AG20443 (cell line): ENCODE measurements at regions not wholly inside any gene's neighbourhood (a gene's known extent, or its start where the extent isn't known, plus 50 kb on each side); places are given as distances from the start of the nearest gene placed in this dataset.
"Not testable (repeated sequence)": the region's sequence is repeated elsewhere in the genome, so short reads cannot be mapped to it uniquely, and the experiment has no call there.

ENCODE experiments used
- DNase-seq: peaks from one replicate; pipeline ENCODE4 v3.0.0; 2012; ENCODE audit warnings: low spot score, mixed read lengths

- DNase-seq: not testable (repeated sequence)
These were observed 123.3 kb upstream of the FAM20C start for GRCh38 chr7:69052-69451.

- DNase-seq: not testable (repeated sequence)
These were observed 122.8 kb upstream of the FAM20C start for GRCh38 chr7:69499-70123.

- DNase-seq: not testable (repeated sequence)
These were observed 122.2 kb upstream of the FAM20C start for GRCh38 chr7:70207-70606.

DNA sequence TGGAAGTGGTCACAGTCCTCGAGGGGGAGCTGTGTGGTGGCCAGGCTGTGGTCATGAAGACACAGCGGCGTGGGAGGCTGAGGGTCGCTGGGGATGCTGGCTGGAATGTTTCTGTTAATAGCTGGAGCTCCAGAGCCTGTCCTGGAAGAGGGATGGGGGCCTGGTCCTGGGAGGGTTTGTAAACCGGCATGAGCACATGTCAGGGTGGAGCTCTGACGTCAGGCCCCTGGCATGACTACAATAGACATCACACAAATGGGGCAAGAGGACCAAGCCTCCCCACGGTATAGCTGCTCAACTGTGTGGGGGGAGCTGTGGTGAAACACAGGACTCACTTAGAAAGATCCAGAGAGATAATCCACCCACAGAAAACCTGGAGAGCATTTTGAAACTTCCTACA, 121.4 kb upstream of the FAM20C start:
- not testable (repeated sequence) for DNase-seq

DNA sequence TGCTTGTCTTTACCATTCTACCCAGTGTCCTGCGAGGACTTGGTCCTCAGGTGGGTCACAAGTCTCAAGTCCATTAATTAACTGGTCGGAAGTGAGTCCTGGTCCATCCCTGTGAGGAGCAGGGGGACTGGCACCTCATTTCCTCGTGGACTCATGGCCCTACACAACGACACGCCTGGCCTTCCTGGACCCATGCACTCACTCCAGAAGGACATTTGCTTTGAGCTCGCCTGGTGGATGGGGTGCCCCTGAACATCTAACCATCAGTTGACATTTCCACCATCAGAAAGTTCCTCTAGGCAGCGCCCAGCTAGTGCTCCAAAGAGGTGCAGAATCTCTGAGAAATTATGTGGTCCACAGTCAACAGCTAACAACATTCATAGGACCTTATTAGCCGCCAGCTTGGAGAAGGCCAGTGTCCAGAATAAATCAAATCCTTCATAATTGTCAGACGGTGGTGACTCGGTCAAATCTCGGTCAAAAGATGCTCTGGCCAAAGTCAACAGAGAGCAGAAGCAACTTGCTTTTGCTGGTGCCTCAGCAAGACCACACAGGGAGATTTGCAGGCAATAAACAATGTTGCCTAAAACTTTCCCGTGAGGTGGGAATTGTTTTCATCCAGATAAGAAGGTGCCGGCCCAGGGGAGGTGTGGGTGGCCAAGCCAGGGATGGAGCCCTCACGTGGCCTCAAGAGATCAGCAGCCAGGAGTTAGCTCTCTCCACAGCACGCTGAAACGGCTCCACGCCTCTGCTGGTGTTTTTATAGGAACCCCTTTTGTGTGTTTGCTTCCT, 119.9 kb upstream of the FAM20C start:
- not testable (repeated sequence) for DNase-seq

GRCh38 chr7:73058-73331, 119.4 kb upstream of the FAM20C start:
- DNase-seq: not testable (repeated sequence)

- DNase-seq: not testable (repeated sequence)
These were observed 118.3 kb upstream of the FAM20C start for GRCh38 chr7:74008-74540.

- DNase-seq: not testable (repeated sequence)
These were observed 116.9 kb upstream of the FAM20C start for GRCh38 chr7:75511-75910.

DNA sequence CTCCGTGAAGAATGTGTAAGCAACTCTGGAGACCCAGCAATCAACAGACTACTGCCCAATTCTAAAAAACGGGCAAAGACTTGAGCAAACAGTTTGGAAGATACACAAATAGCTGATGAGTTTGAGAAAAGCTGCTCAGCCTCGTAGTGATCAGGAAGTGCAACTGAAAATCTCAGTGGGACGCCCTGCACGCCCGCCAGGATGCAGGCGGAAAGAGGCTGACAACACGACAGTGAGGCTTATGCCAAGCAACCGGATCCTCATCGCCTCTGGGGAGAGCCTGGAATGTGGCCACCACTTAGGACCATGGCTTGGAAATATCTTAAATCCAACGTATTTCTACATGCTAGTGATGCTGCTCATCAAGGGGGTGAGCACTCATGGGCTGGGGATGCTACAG, 116.2 kb upstream of the FAM20C start:
- not testable (repeated sequence) for DNase-seq

GRCh38 chr7:76829-77395, 115.5 kb upstream of the FAM20C start:
- not testable (repeated sequence) for DNase-seq

- DNase-seq: not testable (repeated sequence)
These were observed 113.5 kb upstream of the FAM20C start for GRCh38 chr7:78862-79261.

- DNase-seq: not testable (repeated sequence)
These were observed 112.8 kb upstream of the FAM20C start for GRCh38 chr7:79400-80055.

DNA sequence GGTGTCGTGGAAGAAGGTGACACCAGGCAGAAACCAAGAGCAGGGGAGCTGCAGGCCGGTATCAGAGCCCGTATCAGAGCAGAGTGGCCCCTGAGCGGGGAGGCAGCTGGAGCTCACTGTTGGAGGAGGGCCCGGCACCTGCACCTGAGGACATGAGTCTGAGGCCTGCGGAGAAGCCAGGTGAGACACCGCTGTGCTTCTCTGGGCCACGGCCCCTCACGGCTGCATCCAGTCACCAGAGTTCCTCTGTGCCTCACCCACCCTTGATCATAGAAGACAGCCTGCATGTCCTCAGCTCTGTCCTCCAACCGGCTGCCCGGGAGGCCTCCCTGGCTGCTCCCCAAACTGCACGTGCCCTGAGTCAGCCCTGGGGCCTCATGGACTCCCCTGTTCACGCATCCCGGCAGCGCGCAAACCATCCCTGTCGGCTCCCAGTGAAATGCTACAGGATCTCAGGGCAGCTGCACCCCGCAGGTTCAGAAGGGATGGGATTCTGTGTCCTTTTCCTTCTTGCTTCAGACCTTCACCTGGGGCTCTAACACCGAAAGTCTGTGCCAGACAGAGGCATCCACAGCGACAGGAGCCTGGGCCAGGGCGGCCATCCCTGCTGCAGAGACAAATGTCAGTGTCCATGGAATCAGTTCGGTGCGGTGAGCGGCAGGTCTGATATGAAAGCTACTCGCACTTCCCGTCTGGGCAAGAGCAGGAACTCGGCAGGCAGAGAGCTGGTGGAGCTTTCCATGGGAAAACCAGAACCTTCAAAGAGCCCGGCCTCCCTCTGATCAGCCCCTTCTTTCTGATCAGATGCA, 111.9 kb upstream of the FAM20C start:
- no peak for DNase-seq

- DNase-seq: no peak
These were observed 111.1 kb upstream of the FAM20C start for GRCh38 chr7:81068-81925.

DNA sequence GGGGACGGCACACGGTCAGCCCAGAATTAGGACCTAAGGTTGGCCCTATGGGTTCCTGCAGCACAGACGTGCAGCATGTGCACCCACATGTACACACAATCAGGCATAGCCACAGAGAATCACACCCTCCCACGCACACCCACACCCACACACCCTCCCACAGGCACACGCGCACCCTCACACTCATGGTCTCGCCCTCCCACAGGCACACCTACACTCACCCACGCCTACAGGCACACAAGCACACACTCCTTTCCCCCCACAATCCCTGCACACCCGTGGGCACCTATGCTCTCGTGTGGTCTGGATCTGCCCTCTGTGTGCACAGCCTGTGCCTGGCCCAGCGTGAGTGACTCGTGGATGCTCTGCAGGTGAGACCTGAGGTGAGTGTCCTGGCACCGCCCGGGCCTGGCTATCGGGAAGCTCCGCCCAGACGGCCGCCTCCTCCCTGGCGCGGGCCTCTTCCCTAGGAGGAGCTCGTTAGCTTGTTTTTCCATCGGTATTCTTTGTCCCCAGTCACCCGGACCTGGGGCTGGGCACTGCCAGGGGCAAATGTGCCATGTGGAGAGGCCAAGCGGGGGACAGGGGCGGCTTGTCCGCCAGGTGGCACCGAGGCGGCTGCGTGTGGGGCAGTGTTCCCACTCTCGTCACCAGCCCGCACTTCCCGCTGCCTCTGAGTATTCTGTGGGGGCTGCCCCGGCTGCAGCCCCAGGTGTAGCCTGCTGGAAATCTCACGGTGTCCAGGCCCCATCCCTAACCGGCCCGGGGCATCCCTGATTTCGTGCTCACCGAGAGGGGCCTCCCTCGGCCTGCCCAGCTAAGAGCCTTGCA, 110.2 kb upstream of the FAM20C start:
- DNase-seq: no peak

GRCh38 chr7:82757-83155, 109.6 kb upstream of the FAM20C start:
- no peak for DNase-seq

DNA sequence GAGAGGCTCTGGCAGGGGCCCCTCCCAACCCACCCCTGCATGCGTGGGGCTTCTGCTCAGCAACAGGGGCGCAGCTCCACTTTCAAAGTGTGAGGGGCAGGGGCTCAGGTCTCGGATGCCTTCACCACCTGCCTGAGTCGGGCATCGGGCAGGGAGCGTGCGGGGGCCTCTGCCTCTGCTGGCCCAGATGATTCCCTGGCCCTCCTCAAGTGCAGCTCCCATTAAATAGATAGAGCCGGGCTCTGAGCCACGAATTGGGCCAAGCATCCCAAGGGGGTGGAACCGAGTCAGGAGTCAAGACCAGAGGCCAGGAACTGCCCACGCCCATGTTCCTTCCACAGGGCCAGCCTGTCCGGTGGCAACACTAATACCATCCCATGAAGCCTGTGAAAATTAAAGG, 108.9 kb upstream of the FAM20C start:
- DNase-seq: peak; percentile 10

- no peak for DNase-seq
These were observed 108.3 kb upstream of the FAM20C start for GRCh38 chr7:83861-84632.

- no peak for DNase-seq
These were observed 107.7 kb upstream of the FAM20C start for GRCh38 chr7:84633-85020.
